GM19239 (cell line): ENCODE measurements at regions not wholly inside any gene's neighbourhood (a gene's known extent, or its start where the extent isn't known, plus 50 kb on each side); places are given as distances from the start of the nearest gene placed in this dataset.
"Not testable (repeated sequence)": the region's sequence is repeated elsewhere in the genome, so short reads cannot be mapped to it uniquely, and the experiment has no call there.

Source experiments
- DNase-seq: peaks from one replicate; pipeline ENCODE4 v3.0.0; 2011; ENCODE audit warnings: low spot score; ENCODE audit not compliant: insufficient read length
- FAIRE-seq: peaks from 2 replicates; lab custom pipeline; 2011; peaks lifted over from hg19 to GRCh38; lab: Jason Lieb, UNC

DNA sequence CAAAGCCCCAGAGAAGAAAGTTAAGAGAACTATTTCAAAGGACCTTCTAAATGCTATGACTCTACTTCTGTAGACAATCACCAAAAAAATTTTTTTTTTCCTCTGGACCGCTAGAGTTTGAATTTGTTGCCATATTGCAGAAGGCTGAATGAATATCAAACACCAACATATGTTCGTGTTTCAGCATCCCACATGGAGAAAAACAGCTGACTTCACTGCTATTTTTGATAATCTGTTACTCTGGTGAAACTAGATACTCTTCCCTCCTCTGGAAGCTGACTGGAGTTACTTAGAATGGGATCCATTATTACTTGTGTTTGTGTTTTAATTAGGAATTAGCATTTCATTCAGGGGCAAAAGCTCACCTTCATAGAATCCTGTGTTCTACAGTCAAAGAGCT is 447.0 kb downstream of the AASDHPPT start:
- FAIRE-seq (no peak), DNase-seq (no peak)

DNA sequence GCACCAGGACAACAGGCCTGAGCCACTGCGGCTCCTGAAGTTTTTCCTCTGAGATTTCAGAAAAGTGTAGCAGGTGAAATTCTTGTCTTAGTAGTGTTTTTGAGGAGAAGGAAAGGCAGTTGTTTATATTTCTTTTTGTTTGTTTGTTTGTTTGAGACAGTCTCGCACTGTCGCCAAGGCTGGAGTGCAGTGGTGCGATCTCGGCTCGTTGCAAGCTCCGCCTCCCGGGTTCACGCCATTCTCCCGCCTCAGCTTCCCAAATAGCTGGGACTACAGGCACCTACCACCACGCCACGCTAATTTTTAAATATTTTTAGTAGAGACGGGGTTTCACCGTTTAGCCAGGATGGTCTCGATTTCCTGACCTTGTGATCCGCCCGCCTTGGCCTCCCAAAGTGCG is 454.2 kb downstream of the AASDHPPT start:
- not testable (repeated sequence) for DNase-seq, FAIRE-seq

DNA sequence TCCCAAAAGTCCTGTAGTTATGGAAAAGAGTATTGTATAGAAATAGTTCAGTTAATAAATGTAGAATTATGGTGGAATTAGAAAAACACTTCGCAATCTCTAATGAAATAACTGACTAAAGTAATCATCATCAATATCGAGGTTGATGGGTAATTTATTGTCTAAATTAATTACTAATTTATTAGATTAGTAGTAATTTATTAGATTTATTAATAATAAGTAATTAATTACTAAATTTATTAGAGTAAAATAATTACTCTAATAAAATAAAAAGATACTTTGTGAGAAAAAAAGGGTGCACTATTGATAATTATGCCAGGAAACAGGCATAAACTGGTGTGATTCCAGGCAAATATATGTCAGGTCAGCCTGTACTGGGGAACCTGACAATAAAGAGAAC is 455.6 kb downstream of the AASDHPPT start:
- DNase-seq, result no peak
- FAIRE-seq, result no peak

DNA sequence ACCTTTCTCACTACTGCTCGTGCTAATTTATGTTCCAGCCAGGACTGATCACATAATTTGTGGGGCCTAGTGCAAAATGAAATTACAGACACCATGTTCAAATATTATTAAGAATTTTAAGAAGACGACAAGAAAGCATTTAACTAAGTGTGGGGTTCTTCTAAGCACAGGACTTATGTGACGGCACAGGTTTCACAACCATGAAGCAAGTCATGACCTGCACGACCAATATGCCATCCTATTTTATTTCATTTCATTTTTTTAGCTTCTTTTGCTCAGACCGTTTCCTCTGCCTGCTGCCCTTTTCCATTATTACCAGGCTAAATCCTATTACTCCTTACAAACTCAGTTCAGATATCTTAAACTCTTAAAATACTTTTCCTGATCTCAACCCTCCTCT is 462.5 kb downstream of the AASDHPPT start:
- no peak for FAIRE-seq

DNA sequence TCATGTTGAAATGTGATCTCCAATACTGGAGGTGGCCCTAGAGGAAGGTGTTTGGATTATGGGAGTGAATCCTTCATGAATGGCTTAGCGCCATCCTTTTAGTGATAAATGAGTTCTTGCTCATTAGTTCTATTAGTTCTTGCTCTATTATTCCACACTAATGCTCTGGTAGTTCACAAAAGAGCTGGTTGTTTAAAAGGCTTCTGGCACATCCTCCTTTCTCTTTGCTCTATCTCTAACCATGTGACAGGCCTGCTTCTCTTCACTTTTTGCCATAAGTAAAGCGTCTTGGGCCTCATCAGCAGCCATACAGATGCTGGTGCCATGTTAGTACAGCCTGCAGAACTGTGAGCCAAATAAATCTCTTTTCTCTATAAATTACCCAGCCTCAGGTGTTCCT is 469.9 kb downstream of the GUCY1A2 start:
- no peak for FAIRE-seq

More for the DNA sequence above, 462.5 kb downstream of the AASDHPPT start:
- DNase-seq, result no peak

DNA sequence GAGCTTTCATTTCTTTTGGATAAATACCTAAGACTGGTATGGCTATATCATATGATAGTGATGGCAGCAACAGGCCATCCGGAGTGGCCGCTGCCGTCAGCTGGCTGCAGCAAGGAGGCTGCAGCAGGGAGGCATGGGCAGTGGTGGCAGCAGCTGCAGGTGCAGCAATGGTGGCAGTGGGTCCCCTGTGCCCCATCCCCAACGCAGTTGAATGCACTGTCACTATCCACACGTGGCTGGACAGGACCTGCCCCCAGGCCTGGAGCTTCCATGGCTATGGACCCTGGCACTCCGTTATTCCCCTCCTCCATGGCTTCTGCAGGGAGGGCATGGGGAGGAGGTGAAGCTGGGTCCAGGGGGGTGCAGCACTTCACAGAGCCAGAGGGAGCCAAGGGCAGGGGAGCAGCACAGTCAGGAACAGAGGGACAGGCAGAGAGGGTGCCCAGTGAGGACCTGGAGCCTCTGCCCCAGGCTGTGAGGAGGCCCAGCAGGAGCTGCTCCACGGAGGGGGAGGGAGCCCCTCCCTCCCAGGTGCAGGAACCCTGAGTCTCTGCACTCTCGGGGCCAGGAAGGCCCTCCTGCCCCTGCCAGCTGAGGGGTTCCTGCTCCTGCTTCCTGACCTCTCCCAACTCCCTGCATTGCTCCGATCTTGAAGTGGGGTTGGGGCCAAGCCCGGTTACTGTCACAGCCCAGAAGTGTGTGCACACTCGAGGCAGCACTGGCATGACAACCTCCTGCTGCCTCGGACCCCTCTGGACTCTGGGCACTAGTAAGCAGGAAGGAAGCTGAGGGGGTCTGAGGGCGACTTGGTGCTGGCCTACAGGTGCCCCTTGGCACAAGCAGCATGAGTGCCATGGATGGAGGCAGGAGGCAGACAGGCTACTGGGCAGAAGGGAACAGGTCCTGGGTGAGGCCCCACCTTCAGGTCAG is 466.3 kb downstream of the GUCY1A2 start:
- DNase-seq (no peak), FAIRE-seq (no peak)

More for the DNA sequence above, 469.9 kb downstream of the GUCY1A2 start:
- DNase-seq, result no peak

DNA sequence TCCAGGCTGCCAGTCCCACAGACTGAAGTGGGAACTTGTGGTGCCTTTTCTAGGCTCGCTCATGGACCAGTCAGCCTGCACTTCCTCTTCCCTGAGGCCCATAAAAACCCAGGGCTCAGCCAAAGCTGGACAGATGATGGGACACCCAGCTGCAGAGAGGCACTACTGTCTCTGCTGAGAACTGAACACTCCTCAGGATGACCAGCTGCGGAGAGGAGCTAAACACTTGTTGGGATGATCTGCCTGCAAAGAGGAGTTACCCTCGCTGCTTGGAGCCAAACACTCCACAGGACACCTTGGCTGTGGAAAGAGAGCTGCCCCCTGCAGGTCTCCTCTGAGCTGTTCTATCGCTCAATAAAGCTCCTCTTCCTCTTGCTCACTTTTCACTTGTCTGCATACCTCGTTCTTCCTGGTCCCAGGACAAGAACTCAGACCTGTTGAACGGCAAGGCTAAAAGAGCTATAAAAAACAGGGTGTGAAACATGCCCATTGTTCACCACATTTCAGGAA is 465.5 kb downstream of the GUCY1A2 start:
- FAIRE-seq, result no peak
- no peak for DNase-seq

DNA sequence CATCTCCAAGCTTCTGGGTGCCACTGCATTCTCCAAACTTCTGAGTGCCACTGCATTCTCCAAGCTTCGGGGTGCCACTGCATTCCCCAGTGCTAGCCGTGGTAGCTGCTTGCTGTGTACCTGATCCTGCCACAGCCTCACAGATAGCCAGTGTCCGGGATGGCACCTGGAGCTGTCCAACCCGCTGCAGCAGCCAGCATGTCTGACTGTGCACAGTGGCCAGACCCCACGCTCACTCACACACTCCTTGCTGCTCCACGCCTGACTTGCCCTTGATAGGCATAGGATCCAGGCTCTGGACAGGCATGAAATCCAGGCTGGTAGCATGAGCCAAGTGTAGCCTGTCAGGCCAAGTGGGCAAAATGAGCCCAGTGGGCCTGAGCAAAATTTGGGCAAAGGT is 465.0 kb downstream of the GUCY1A2 start:
- no peak for FAIRE-seq
- DNase-seq, result no peak

DNA sequence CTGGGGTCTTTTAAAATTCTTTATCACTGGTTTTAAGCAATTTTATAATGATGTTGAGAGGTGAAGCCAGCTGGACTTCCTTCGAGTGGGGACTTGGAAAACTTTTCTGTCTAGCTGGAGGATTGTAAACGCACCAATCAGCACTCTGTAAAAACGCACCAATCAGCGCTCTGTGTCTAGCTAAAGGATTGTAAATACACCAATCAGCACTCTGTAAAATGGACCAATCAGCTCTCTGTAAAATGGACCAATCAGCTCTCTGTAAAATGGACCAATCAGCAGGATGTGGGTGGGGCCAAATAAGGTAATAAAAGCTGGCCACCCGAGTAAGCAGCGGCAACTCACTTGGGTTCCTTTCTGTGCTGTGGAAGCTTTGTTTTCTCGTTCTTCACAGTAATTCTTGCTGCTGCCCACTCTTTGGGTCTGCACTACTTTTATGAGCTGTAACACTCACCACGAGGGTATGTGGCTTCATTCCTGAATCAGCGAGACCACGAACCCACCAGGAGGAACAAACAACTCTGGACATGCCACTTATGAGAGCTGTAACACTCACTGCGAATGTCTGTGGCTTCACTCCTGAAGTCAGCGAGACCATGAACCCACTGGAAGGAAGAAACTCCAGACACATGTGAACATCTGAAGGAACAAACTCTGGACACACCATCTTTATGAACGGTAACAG is 462.6 kb downstream of the GUCY1A2 start:
- DNase-seq, FAIRE-seq: not testable (repeated sequence)

DNA sequence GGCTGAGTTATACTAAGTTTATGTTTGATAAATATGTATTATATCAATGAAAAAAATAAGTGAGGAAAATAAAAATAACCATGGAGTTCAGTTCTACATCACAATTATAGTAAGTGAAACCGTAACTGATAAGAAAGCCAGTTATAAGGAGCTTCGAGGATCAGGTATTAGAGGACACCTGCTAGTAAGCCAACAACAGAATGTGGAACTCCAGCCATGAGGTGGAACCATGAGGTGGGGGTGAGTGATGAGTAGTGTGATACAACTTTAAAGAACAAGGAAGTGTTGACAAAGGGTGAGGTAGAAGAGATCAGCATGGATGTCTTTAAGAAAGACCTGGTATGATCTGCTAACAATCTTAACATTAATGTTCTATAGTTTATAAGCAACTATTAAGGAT is 452.9 kb downstream of the GUCY1A2 start:
- FAIRE-seq, result no peak
- DNase-seq, result no peak

DNA sequence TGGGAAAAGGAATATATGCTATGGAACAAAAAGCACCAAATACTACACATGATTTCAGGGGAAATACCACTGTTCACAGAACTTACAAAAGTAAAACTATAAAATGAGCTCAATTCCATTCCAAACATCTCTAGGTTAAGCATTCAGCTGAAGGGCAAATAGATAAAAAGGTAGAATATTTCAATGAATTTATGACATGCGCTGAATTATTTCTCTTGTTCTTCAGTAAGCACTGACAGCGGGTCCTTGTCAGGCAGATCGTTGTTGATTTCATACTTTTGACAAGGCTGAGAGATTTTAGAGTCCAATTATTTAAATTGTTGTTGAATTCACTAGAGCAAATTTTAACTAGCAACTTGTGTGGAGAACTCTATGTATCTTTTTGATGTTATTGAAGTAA is 449.6 kb downstream of the GUCY1A2 start:
- DNase-seq (no peak), FAIRE-seq (no peak)

DNA sequence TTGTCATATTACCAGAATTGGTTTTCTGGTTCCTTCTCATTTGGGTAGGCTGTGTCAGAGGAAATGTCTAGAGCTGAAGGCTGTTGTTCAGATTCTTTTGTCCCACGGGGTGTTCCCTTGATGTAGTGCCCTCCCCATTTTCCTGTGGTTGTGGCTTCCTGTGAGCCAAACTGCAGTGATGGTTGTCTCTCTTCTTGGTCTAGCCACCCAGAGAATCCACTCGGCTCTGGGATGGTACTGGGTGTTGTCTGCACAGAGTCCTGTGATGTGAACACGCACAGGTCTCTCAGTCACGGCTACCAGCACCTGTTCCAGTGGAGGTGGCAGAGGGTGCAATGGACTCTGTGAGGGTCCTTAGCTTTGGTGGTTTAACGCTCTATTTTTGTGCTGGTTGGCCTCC is 440.9 kb downstream of the GUCY1A2 start:
- not testable (repeated sequence) for DNase-seq

DNA sequence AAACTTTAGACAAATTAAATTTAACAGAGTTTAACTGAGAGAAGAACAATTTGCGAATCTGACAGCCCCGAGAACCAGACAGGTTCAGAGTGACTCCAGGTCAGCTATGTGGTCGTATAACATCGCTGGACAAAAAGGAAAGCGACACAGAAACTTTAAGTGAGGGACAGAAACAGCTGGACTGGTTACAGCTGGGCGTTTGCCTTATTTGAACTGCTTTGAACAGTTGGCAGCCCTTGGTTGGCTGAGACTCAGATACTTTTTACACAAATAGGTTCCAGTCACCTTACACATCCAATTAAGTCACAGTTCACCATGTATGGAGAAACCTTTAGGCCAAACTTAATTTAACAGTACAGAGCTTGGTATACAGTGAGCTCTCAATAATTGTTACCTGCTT is 436.9 kb downstream of the GUCY1A2 start:
- no peak for DNase-seq
- no peak for FAIRE-seq

More for the DNA sequence above, 440.9 kb downstream of the GUCY1A2 start:
- not testable (repeated sequence) for FAIRE-seq

DNA sequence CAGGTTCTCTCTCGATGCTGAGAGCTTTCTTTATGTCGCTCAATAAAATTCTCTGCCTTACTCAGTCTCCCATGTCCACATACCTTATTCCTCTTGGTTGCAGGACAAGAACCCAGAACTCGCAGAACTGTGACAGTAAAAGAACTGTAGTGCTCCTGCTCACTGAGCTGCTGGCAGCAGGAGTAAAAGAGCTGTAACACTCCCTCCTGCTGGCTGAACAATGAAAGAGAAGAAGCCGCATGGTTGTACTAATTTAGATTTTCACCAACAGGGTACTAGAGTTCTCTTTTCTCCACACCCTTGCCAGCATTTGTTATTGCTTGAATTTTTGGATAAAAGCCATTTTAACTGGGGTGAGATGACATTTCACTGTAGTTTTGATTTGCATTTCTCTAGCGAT is 433.2 kb downstream of the GUCY1A2 start:
- FAIRE-seq, result no peak
- no peak for DNase-seq

DNA sequence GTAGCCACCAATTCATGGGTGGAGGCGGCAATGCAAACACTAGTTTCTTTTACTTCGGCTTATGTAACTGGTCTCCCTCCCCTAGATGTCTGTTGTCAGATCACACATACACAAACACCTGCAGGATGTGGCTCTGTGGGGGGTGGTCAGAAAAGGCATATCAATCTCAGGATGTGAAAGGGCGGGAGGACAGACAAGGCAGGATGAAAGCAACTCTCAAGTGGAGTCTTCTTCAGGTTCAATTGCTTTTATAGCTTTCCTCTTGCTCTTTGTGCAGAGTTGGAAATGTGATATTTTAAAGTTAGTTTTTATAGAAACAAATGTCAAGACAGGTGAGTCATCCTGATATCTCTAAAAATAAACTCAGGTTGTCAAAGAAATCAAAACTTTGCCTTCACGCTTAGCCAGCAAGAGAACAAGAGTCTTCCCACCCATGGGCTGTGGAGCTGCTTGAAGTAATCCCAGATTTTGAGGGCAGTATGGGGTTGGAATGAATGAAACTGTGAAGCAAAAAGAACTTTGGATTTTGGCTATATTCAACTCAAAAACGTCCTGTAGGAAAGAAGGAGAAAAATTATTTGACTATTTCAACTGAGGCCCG is 423.4 kb downstream of the GUCY1A2 start:
- DNase-seq (no peak), FAIRE-seq (no peak)

DNA sequence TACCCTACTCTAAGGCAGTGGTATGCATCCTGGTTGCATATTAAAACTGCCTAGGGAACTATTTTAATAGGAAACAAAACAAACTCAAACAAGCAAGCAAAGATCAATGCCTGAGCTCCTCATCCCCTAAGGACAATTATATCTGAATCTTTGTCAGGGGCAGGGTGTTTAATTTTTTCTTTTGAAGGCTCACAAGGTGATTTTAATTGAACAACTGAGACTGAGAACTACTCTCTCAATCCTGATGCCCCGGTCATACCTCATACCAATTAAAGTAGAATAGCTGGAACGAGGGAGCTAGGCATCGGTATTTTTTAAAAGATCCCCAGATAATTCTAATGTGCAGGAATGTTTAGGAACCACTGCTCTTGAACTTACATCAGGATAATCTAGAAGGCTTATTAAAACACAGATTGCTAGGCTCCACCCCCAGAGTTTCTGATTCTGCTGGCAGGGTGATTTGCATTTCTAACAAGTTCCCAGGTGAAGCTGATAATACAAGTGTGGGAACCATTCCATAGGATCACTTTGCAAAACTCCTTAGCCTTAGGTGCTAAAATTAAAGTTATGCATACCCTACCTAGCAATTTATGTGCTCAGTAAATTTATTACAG is 416.5 kb downstream of the GUCY1A2 start:
- DNase-seq (no peak), FAIRE-seq (no peak)

DNA sequence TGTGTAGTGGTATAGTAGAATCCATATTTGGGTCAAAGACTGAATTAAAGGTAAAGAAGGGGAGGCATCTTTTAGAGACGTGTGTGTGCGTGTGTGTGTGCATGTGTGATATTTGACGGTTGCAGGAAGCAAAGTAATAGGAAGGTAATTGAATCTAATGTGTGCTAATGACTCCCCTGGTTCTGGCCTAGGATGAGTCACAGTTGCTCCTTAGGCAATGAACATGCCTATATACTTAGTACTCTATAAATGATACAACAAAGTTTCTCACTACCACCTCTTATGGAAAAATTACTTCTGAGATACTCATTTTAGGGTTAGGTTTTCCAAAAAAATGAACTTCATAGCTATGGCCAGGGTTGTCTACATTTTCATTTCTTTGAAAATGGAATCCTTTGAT is 409.6 kb downstream of the GUCY1A2 start:
- DNase-seq (no peak), FAIRE-seq (no peak)

DNA sequence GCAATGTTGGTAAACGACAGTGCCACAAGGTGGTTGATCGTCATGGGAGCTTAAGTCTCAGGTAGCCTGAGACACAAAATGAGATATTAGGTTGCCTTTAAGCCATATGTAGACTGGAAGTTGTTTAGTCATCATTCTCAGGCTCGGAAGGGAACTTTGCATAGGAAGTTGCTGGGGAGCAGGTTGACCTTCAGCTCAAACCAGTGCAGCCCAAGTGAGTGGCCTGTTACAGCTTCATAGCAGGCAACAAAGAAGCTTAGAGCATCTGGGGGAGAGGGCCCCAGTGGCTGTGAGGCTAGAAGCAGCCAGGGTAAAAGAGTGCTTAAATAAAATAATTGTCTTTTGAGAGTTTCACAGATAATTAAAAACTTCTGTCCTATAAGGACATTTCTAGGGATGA is 404.0 kb downstream of the GUCY1A2 start:
- DNase-seq, result no peak
- no peak for FAIRE-seq

DNA sequence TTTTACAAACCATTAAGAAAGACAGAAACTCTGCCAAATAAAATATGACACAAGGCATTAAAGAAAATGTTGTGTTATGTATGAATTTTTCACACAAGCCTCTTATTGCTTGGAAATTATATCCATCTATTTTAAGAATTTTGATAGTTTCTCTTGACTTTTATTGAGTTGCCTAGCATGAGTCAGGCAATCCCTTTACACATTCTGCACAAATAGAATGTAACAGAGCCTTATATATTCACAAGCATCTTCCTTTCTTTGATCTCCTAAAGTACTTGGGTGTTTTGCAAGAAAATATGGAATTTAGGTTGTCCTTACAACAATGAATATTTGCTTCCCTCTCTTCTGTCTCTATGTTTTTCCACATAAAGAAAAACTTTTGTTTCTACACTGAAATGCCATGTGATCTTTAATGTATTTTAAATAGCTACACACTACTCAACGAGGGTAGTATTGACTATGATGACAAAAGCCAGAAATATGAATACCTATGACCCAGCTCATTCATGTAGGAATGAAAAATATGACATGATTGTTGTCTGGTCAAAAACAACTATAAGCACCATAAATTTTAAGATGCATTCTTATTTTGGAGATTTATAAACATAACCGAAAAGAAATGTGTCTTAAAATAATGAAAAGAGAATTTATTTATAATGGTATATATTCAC is 398.8 kb downstream of the GUCY1A2 start:
- no peak for DNase-seq

DNA sequence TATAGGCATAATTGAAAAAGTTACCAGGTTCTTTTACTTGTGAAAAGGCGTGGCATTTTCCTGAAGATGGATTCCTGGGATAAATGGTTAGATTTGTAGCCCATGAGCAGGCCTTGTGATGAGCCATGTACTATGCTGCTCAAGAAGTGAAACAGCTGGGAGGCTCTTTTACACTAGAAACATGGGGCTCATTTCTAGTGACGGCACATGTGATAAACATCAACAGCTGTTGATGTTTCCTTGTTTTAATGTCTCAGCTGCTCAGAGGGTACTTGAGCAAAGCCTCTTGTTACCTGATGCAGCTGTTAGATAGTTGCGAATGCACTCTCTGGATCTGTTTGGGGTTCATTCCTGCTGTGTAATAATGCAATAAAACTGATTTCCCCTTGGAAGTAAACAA is 396.8 kb downstream of the GUCY1A2 start:
- FAIRE-seq (no peak), DNase-seq (no peak)

More for the DNA sequence above, 398.8 kb downstream of the GUCY1A2 start:
- no peak for FAIRE-seq
